Transverse colon (tissue), 4 donors: ENCODE measurements at regions not wholly inside any gene's neighbourhood (a gene's known extent, or its start where the extent isn't known, plus 50 kb on each side); places are given as distances from the start of the nearest gene placed in this dataset.

Experiments used
- CTCF ChIP-seq, 5 experiments: fragments of 200-600 bp in 3 of 5; fragments of 450-650 bp in 2 of 5; sonication (generic) in 3 of 5; IDR thresholded peaks; 1 replicate in 2 of 5; 2 replicates in 3 of 5; pipeline ENCODE4 v1.5.1; 2016 to 2017; ENCODE audit warnings: antibody characterized with exemption in 5 of 5, inconsistent platforms in 3 of 5, mild to moderate bottlenecking in 2 of 5, moderate library complexity in 1 of 5
- EP300 ChIP-seq: sonication (generic); formaldehyde crosslinking; IDR thresholded peaks from one replicate; pipeline ENCODE4 v1.6.1; 2017; ENCODE audit warnings: antibody characterized with exemption, low read depth
- POLR2A ChIP-seq: fragments of 450-650 bp; IDR thresholded peaks from one replicate; pipeline ENCODE4 v1.6.1; 2016; ENCODE audit warnings: antibody characterized with exemption, mild to moderate bottlenecking, moderate library complexity
- POLR2AphosphoS5 ChIP-seq, 3 donors: sonication (generic); formaldehyde crosslinking; IDR thresholded peaks; one replicate each; pipeline ENCODE4 v1.6.1; 2016; ENCODE audit warnings: antibody characterized with exemption in 3 of 3

DNA sequence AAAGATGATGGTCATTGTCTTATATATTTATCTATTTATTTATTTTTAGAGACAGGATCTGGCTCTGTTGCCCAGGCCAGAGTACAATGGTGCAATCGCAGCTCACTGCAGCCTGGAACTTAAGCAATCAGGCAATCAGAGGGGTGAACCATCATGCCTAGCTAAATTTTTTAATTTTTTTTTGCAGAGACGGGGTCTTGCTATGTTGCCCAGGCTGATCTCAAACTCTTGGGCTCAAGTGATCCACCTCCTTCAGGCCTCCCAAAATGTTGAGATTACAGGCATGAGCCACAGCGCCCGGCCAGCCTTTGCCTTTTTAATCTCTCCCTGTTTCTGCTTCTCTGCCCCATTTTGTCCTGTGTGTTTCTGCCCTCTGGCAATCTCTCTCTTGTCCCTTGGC is 102.2 kb downstream of the NCR2 start:
- TF ChIP-seq CTCF (IDR thresholded peaks at IDR 0.05) (no peak), POLR2AphosphoS5 (IDR thresholded peaks at IDR 0.05) (no peak), EP300 (no peak), POLR2A (no peak)
